Activated CD4-positive, alpha-beta T cell treated with anti-CD3 and anti-CD28 coated beads for 24 hours (primary cell): ENCODE measurements at regions not wholly inside any gene's neighbourhood (a gene's known extent, or its start where the extent isn't known, plus 50 kb on each side); places are given as distances from the start of the nearest gene placed in this dataset.
"Not testable (repeated sequence)": the region's sequence is repeated elsewhere in the genome, so short reads cannot be mapped to it uniquely, and the experiment has no call there.

Experiments
- DNase-seq, 2 donors: peaks; one replicate each; pipeline ENCODE4 v3.0.0-alpha.2; 2020; ENCODE audit warnings: low read depth in 2 of 2

- DNase-seq = not testable (repeated sequence)
Measured at GRCh38 chr1:145482214-145482860, 56.9 kb upstream of the NBPF20 start.

GRCh38 chr1:145475962-145476361 lies 50.6 kb upstream of the NBPF20 start:
- not testable (repeated sequence) for DNase-seq

- peak in 1 of 2 donors; percentile 45 for DNase-seq
Measured at GRCh38 chr1:145475369-145475915, 50.0 kb upstream of the NBPF20 start.
